Neural cell (in vitro differentiated cells): ENCODE measurements at regions not wholly inside any gene's neighbourhood (a gene's known extent, or its start where the extent isn't known, plus 50 kb on each side); places are given as distances from the start of the nearest gene placed in this dataset.

ENCODE experiments used
- H2AFZ ChIP-seq: fragments of 200-600, 300-800 bp; sonication (generic), shearing (Covaris generic); 2 replicates; pipeline ENCODE4 v1.6.0; 2014; ENCODE audit warnings: low read depth, mild to moderate bottlenecking, antibody characterized with exemption, low read length, moderate library complexity
- H3F3A ChIP-seq: fragments of 200-600 bp; shearing (Covaris generic); 2 replicates; pipeline ENCODE4 v1.6.1; 2016; ENCODE audit warnings: mild to moderate bottlenecking, moderate library complexity, mixed read lengths, antibody characterized with exemption, low read length; ENCODE audit not compliant: insufficient read depth, poor library complexity, severe bottlenecking
- H3K27ac ChIP-seq: fragments of 200-600, 300-800 bp; sonication (generic), shearing (Covaris generic); 2 replicates; pipeline ENCODE4 v1.5.1; 2014; ENCODE audit warnings: mild to moderate bottlenecking, low read length, moderate library complexity
- H3K27me3 ChIP-seq: fragments of 300-800, 200-600 bp; sonication (generic), shearing (Covaris generic); 2 replicates; pipeline ENCODE4 v1.6.0; 2014; ENCODE audit warnings: mild to moderate bottlenecking, low read depth, low read length, moderate library complexity; ENCODE audit not compliant: insufficient read depth
- H3K36me3 ChIP-seq: fragments of 300-800, 200-600 bp; sonication (generic), shearing (Covaris generic); 2 replicates; pipeline ENCODE4 v1.5.1; 2014; ENCODE audit warnings: mild to moderate bottlenecking, antibody characterized with exemption, low read length, moderate library complexity; ENCODE audit not compliant: insufficient read depth
- H3K4me2 ChIP-seq: fragments of 300-800, 200-600 bp; sonication (generic), shearing (Covaris generic); 2 replicates; pipeline ENCODE4 v1.6.0; 2014; ENCODE audit warnings: mild to moderate bottlenecking, low read length
- H3K4me3 ChIP-seq: fragments of 300-800, 200-600 bp; sonication (generic), shearing (Covaris generic); 2 replicates; pipeline ENCODE4 v1.5.1; 2014; ENCODE audit warnings: mild to moderate bottlenecking, low read length, moderate library complexity
- H3K79me2 ChIP-seq: fragments of 200-600 bp; shearing (Covaris generic); replicated peaks from 2 replicates; pipeline ENCODE4 v1.6.0; 2014; ENCODE audit warnings: mild to moderate bottlenecking, low read length, moderate library complexity; ENCODE audit not compliant: insufficient read depth
- H3K9ac ChIP-seq: fragments of 300-800, 200-600 bp; sonication (generic), shearing (Covaris generic); 2 replicates; pipeline ENCODE4 v1.6.1; 2016; ENCODE audit warnings: mild to moderate bottlenecking, low read length, mixed read lengths
- H3K9me2 ChIP-seq: fragments of 200-600 bp; shearing (Covaris generic); 2 replicates; pipeline ENCODE4 v1.6.1; 2016; ENCODE audit warnings: mild to moderate bottlenecking, low read length, mixed read lengths; ENCODE audit not compliant: insufficient read depth
- H3K9me3 ChIP-seq: fragments of 200-600, 300-800 bp; sonication (generic), shearing (Covaris generic); 2 replicates; pipeline ENCODE4 v1.6.1; 2016; ENCODE audit warnings: mild to moderate bottlenecking, mixed run types, low read length, moderate library complexity, mixed read lengths
- H4K20me1 ChIP-seq: fragments of 200-600 bp; shearing (Covaris generic); 2 replicates; pipeline ENCODE4 v1.6.1; 2016; ENCODE audit warnings: mild to moderate bottlenecking, mixed run types; ENCODE audit not compliant: insufficient read depth
- CTCF ChIP-seq: fragments of 450-650 bp; IDR thresholded peaks from 2 replicates; pipeline ENCODE4 v1.5.1; 2014; ENCODE audit warnings: antibody characterized with exemption, mild to moderate bottlenecking, moderate library complexity; ENCODE audit not compliant: poor library complexity, severe bottlenecking
- EP300 ChIP-seq: fragments of 450-650 bp; conservative IDR thresholded peaks from 2 replicates; pipeline ENCODE4 v1.6.1; 2014; ENCODE audit warnings: antibody characterized with exemption, mild to moderate bottlenecking, moderate library complexity; ENCODE audit not compliant: poor library complexity, severe bottlenecking
- EZH2 ChIP-seq: fragments of 200-600, 300-800 bp; shearing (Covaris generic), sonication (generic); IDR thresholded peaks from 2 replicates; pipeline ENCODE4 v1.6.1; 2014; ENCODE audit warnings: antibody characterized with exemption, low read length, borderline replicate concordance, mild to moderate bottlenecking; ENCODE audit not compliant: insufficient read depth, poor library complexity, severe bottlenecking
- MXI1 ChIP-seq: fragments of 450-650 bp; conservative IDR thresholded peaks from 2 replicates; pipeline ENCODE4 v1.6.1; 2014; ENCODE audit warnings: antibody characterized with exemption, mild to moderate bottlenecking; ENCODE audit not compliant: poor library complexity, severe bottlenecking
- POLR2AphosphoS5 ChIP-seq: IDR thresholded peaks from 2 replicates; pipeline ENCODE4 v1.6.1; 2012
- RAD21 ChIP-seq: fragments of 450-650 bp; conservative IDR thresholded peaks from 2 replicates; pipeline ENCODE4 v1.6.1; 2014; ENCODE audit warnings: antibody characterized with exemption, mild to moderate bottlenecking, moderate library complexity
- REST ChIP-seq: IDR thresholded peaks from 2 replicates; pipeline ENCODE4 v1.6.1; 2012; ENCODE audit warnings: borderline replicate concordance
- SMC3 ChIP-seq: fragments of 450-650 bp; conservative IDR thresholded peaks from 2 replicates; pipeline ENCODE4 v1.6.1; 2014; ENCODE audit warnings: antibody characterized with exemption, mild to moderate bottlenecking, moderate library complexity; ENCODE audit not compliant: poor library complexity
- TAF1 ChIP-seq: IDR thresholded peaks from 2 replicates; pipeline ENCODE4 v1.6.1; 2012; ENCODE audit warnings: low read depth

GRCh38 chr11:15412054-15412453 is 297.3 kb downstream of the INSC start:
- H3K27ac ChIP-seq, result no peak overlapping the region
- TF ChIP-seq EP300 (no peak), MXI1 (no peak), SMC3 (no peak), RAD21 (no peak), EZH2 (no peak), REST (no peak), TAF1 (no peak), CTCF (no peak), POLR2AphosphoS5 (no peak)

GRCh38 chr11:15418921-15419320 is 304.2 kb downstream of the INSC start:
- H3K4me3 ChIP-seq, result no peak overlapping the region
- TF ChIP-seq CTCF (no peak), EP300 (no peak), SMC3 (no peak), RAD21 (no peak), REST (no peak), TAF1 (no peak), POLR2AphosphoS5 (no peak), EZH2 (no peak), MXI1 (no peak)
- H2AFZ ChIP-seq, result no peak overlapping the region
- no peaks in the 10 kb centered on the region for H3K9me3 ChIP-seq
- no peak overlapping the region for H3K27ac ChIP-seq
- H3K4me2 ChIP-seq, result no peak overlapping the region
- no peaks in the 10 kb centered on the region for H3K9me2 ChIP-seq
- H3K27me3 ChIP-seq, result no peaks in the 10 kb centered on the region
- H3K79me2 ChIP-seq, result no peaks in the 10 kb centered on the region
- H4K20me1 ChIP-seq, result no peaks in the 10 kb centered on the region
- H3K9ac ChIP-seq, result no peak overlapping the region
- no peaks in the 10 kb centered on the region for H3F3A ChIP-seq
- no peaks in the 10 kb centered on the region for H3K36me3 ChIP-seq

More at GRCh38 chr11:15412054-15412453, 297.3 kb downstream of the INSC start:
- H2AFZ ChIP-seq, result no peak overlapping the region
- no peak overlapping the region for H3K4me3 ChIP-seq
- H3K9me2 ChIP-seq, result no peaks in the 10 kb centered on the region
- no peaks in the 10 kb centered on the region for H3K9me3 ChIP-seq
- H3K4me2 ChIP-seq, result no peak overlapping the region
- H3K9ac ChIP-seq, result no peak overlapping the region
- no peaks in the 10 kb centered on the region for H4K20me1 ChIP-seq
- H3K79me2 ChIP-seq, result no peaks in the 10 kb centered on the region
- H3K36me3 ChIP-seq, result no peaks in the 10 kb centered on the region
- no peaks in the 10 kb centered on the region for H3F3A ChIP-seq
- H3K27me3 ChIP-seq, result no peaks in the 10 kb centered on the region
